GM19372 (cell line): ENCODE measurements at regions not wholly inside any gene's neighbourhood (a gene's known extent, or its start where the extent isn't known, plus 50 kb on each side); places are given as distances from the start of the nearest gene placed in this dataset.

ENCODE experiments used
- ATAC-seq: cut with Tn5 transposase; IDR thresholded peaks from one replicate; pipeline ENCODE4 v1.9.1; 2021; ENCODE audit warnings: mild to moderate bottlenecking, low read depth, moderate library complexity; ENCODE audit not compliant: unreplicated experiment

- no peak for ATAC-seq
Observed at GRCh38 chr10:52864201-52865106, 91.9 kb upstream of the MBL2 start.

GRCh38 chr10:52858722-52859121 lies 86.1 kb upstream of the MBL2 start:
- no peak for ATAC-seq

DNA sequence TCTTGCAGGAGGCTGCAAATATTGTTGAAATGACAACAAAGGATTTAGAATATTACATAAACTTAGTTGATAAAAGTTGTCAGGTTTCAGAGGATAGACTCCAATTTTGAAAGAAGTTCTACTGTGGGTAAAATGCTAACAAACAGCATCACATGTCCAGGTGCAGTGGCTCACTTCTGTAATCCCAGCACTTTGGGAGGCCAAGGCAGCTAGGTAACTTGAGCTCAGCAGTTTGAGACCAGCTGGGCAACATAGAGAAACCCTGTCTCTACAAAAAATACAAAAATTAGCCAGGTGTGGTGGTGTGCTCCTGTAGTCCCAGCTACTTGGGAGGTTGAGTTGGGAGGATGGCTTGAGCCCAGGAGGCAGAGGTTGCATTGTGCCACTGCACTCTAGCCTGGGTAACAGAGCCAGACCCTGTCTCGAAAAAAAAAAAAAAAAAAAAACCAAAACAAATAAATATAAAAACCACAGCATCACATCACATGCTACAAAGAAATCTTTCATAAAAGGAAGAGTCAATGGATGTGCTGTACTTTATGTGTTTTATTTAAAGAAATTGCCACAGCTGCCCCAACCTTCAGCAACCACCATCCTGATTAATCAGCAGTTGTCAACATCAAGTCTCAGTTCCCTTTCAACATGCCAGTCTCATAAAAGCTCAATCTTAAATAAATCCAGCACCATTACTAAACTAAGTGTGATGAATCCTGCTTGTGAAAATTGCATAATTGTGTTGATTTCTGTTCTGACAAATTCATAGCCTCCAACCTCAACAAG lies 83.2 kb upstream of the MBL2 start:
- no peak for ATAC-seq

GRCh38 chr10:52853704-52854103 lies 81.1 kb upstream of the MBL2 start:
- ATAC-seq = peak; percentile 69

DNA sequence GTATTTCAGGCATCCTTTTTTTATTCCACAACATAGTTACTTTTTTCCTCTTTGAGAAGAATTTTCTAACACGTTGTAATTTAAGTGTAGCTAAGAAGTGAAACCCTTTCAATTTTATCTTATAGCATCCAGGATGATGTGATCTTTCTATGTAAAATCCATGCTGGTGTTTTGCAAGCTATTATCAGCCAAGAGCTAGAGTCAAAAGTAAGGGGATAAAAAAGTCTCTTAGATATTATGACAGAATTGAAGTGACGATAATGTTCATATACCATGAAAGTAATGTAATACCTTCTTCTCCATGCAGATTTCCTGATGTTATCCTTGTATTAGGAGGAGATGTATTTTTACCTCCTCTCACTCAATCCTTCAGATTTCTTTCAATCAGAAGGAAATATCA lies 64.2 kb upstream of the MBL2 start:
- no peak for ATAC-seq
